OCI-LY1 (cell line): ENCODE measurements at regions not wholly inside any gene's neighbourhood (a gene's known extent, or its start where the extent isn't known, plus 50 kb on each side); places are given as distances from the start of the nearest gene placed in this dataset.

Source experiments
- H2AFZ ChIP-seq: fragments of 200-600 bp; sonication (generic), shearing (Covaris generic); 2 replicates; pipeline ENCODE4 v1.6.0; 2014; ENCODE audit warnings: antibody characterized with exemption, mild to moderate bottlenecking, low read length
- H3F3A ChIP-seq: fragments of 200-600 bp; sonication (generic), shearing (Covaris generic); 2 replicates; pipeline ENCODE4 v1.6.0; 2014; ENCODE audit warnings: mild to moderate bottlenecking, antibody characterized with exemption, low read length, moderate library complexity; ENCODE audit not compliant: insufficient read depth
- H3K27ac ChIP-seq: fragments of 200-600 bp; sonication (generic); 2 replicates; pipeline ENCODE4 v1.5.1; 2014; ENCODE audit warnings: low read length, mixed run types, mild to moderate bottlenecking, low read depth; ENCODE audit not compliant: poor library complexity, severe bottlenecking
- H3K27me3 ChIP-seq: fragments of 200-600 bp; sonication (generic); 2 replicates; pipeline ENCODE4 v1.6.0; 2014; ENCODE audit warnings: antibody characterized with exemption, mild to moderate bottlenecking, low read length, moderate library complexity; ENCODE audit not compliant: insufficient read depth
- H3K36me3 ChIP-seq: fragments of 200-600 bp; sonication (generic); 2 replicates; pipeline ENCODE4 v1.6.1; 2014; ENCODE audit warnings: mild to moderate bottlenecking, antibody characterized with exemption, low read length, moderate library complexity, mixed read lengths; ENCODE audit not compliant: insufficient read depth
- H3K4me1 ChIP-seq: fragments of 200-600 bp; sonication (generic); 2 replicates; pipeline ENCODE4 v1.5.1; 2014; ENCODE audit warnings: mild to moderate bottlenecking, low read length, moderate library complexity; ENCODE audit not compliant: insufficient read depth, severe bottlenecking
- H3K4me2 ChIP-seq: fragments of 200-600 bp; sonication (generic), shearing (Covaris generic); 2 replicates; pipeline ENCODE4 v1.6.1; 2014; ENCODE audit warnings: low read length
- H3K4me3 ChIP-seq: fragments of 200-600 bp; sonication (generic); 2 replicates; pipeline ENCODE4 v1.5.1; 2014; ENCODE audit warnings: low read length, low read depth, mild to moderate bottlenecking, mixed read lengths; ENCODE audit not compliant: poor library complexity, severe bottlenecking
- H3K79me2 ChIP-seq: fragments of 200-600 bp; shearing (Covaris generic); 2 replicates; pipeline ENCODE4 v1.6.1; 2016; ENCODE audit warnings: mixed run types, low read length, mixed read lengths; ENCODE audit not compliant: insufficient read depth
- H3K9ac ChIP-seq: fragments of 200-600 bp; sonication (generic), shearing (Covaris generic); 2 replicates; pipeline ENCODE4 v1.6.1; 2014; ENCODE audit warnings: mild to moderate bottlenecking, low read length, mixed read lengths
- H3K9me2 ChIP-seq: fragments of 200-600 bp; sonication (generic), shearing (Covaris generic); 2 replicates; pipeline ENCODE4 v1.6.1; 2014; ENCODE audit warnings: low read depth, mild to moderate bottlenecking, low read length, mixed read lengths
- H3K9me3 ChIP-seq: fragments of 200-600 bp; shearing (Covaris generic); 2 replicates; pipeline ENCODE4 v1.6.1; 2014; ENCODE audit warnings: low read length, mixed read lengths
- H4K20me1 ChIP-seq: fragments of 200-600 bp; sonication (generic), shearing (Covaris generic); 2 replicates; pipeline ENCODE4 v1.6.0; 2016; ENCODE audit warnings: mild to moderate bottlenecking, low read length; ENCODE audit not compliant: insufficient read depth
- CTCF ChIP-seq: fragments of 200-600 bp; sonication (generic), shearing (Covaris generic); IDR thresholded peaks from 2 replicates; pipeline ENCODE4 v1.5.1; 2017; ENCODE audit warnings: mild to moderate bottlenecking, antibody characterized with exemption, low read length, moderate library complexity, mixed read lengths
- EZH2 ChIP-seq: fragments of 200-600 bp; sonication (generic), shearing (Covaris generic); IDR thresholded peaks from 2 replicates; pipeline ENCODE4 v1.8.0; 2017; ENCODE audit warnings: borderline replicate concordance, mixed run types, mild to moderate bottlenecking, antibody characterized with exemption, low read length, moderate library complexity, mixed read lengths

- Histone ChIP-seq H2AFZ (no peak overlapping the region), H3K27ac (no peak overlapping the region), H3K4me2 (no peak overlapping the region), H4K20me1 (no peaks in the 10 kb centered on the region), H3K9ac (no peak overlapping the region), H3K79me2 (no peaks in the 10 kb centered on the region), H3K9me3 (no peaks in the 10 kb centered on the region; the same call in 1 of the 2 replicates), H3K4me3 (no peak overlapping the region), H3K27me3 (no peaks in the 10 kb centered on the region), H3F3A (no peaks in the 10 kb centered on the region; the same call in 1 of the 2 replicates), H3K36me3 (no peaks in the 10 kb centered on the region), H3K9me2 (no peaks in the 10 kb centered on the region), H3K4me1 (peaks cover 39% of the 10 kb centered on the region)
- TF ChIP-seq EZH2 (no peak), CTCF (no peak)
Measured at GRCh38 chr13:33766329-33767123, 51.4 kb upstream of the RFC3 start.

- no peaks in the 10 kb centered on the region; the same call in 1 of the 2 replicates for H3F3A ChIP-seq
- TF ChIP-seq CTCF (no peak), EZH2 (no peak)
- H3K27me3 ChIP-seq, result no peaks in the 10 kb centered on the region
- no peak overlapping the region for H3K27ac ChIP-seq
- H3K9me3 ChIP-seq, result no peaks in the 10 kb centered on the region; the same call in 1 of the 2 replicates
- H4K20me1 ChIP-seq, result no peaks in the 10 kb centered on the region
- no peaks in the 10 kb centered on the region for H3K9me2 ChIP-seq
- H3K79me2 ChIP-seq, result no peaks in the 10 kb centered on the region
- no peak overlapping the region for H3K4me2 ChIP-seq
- H3K9ac ChIP-seq, result no peak overlapping the region
- H3K4me3 ChIP-seq, result no peak overlapping the region
- H3K4me1 ChIP-seq, result peaks cover 32% of the 10 kb centered on the region
- no peak overlapping the region for H2AFZ ChIP-seq
- no peaks in the 10 kb centered on the region for H3K36me3 ChIP-seq
Measured at GRCh38 chr13:33767140-33767539, 50.8 kb upstream of the RFC3 start.
